ENCODE measurements at regions not wholly inside any gene's neighbourhood (a gene's known extent, or its start where the extent isn't known, plus 50 kb on each side); places are given as distances from the start of the nearest gene placed in this dataset.

DNA sequence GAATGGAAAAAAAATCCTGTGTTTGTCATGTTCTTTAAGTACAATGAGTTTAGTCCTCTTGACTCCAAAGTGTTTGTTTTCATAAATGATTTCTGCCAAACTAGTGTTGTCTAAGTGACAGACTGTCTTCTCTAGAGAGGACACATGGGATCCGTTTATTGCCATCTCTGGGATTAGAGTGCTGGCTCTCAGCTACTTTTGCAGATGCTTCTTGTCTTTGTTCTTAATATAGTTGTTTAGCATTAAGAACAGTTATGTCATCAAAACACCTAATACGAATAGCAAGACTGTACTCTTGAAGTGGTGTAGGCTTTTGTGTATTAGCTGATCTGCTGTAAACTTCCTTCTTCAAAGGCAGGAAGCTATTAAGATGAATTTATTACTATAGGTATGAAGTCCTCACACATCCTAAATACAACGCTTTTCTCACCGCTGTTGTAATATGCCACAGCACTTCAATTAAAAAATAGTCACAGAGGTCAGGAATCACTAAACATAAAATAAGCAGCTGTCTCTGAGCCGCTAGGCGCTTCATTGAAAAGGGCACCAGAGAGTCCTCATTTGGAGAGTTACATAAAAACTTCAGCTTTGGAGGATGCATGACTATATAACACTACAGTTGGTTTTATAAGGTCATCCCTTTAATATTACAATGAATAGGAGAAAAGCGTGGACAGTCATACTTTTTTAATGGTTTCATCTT, 128.3 kb upstream of the ZNF385D start:
- Histone ChIP-seq H3K9me3 (no peaks in the 10 kb centered on the region), H3K36me3 (ENCODE audit: low read depth) (no peaks in the 10 kb centered on the region), H3K4me3 (no peak overlapping the region), H3K4me1 (ENCODE audit: low read depth) (no peaks in the 10 kb centered on the region)
- intact Hi-C loops (cut with DNase I, micrococcal nuclease): no loop called here
- TF ChIP-seq, protein P1, sequence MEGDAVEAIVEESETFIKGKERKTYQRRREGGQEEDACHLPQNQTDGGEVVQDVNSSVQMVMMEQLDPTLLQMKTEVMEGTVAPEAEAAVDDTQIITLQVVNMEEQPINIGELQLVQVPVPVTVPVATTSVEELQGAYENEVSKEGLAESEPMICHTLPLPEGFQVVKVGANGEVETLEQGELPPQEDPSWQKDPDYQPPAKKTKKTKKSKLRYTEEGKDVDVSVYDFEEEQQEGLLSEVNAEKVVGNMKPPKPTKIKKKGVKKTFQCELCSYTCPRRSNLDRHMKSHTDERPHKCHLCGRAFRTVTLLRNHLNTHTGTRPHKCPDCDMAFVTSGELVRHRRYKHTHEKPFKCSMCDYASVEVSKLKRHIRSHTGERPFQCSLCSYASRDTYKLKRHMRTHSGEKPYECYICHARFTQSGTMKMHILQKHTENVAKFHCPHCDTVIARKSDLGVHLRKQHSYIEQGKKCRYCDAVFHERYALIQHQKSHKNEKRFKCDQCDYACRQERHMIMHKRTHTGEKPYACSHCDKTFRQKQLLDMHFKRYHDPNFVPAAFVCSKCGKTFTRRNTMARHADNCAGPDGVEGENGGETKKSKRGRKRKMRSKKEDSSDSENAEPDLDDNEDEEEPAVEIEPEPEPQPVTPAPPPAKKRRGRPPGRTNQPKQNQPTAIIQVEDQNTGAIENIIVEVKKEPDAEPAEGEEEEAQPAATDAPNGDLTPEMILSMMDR (IDR thresholded peaks at IDR 0.05): no peak
- DNase-seq (no peak), ATAC-seq (no peak)

DNA sequence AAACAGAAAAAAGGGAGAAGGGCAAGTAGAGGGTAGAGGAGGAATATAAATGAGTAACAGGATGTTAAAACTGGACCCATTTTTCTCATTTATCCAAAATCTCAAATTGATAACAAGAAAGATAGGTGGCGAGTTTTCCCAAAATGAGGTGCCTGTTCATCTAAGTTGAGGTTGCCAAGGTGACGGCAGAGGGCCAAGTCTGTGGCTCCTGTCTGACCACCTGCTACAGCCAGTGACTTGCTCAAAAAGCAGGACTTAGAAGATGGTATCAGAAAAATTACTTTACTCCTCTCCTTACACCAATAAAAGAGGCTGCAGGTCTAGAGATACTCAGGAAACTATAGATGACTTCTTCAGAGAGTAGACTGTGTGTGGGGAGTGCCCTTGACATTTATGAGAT, 137.6 kb upstream of the ZNF385D start:
- intact Hi-C loops (cut with DNase I, micrococcal nuclease): no loop called here
- DNase-seq: no peak
- TF ChIP-seq, protein P1 (IDR thresholded peaks at IDR 0.05): no peak
- H3K4me1 ChIP-seq (ENCODE audit: low read depth): no peaks in the 10 kb centered on the region
- no peak overlapping the region for H3K4me3 ChIP-seq
- no peaks in the 10 kb centered on the region for H3K36me3 ChIP-seq (ENCODE audit: low read depth)
- H3K9me3 ChIP-seq: no peaks in the 10 kb centered on the region
- no peak for ATAC-seq

DNA sequence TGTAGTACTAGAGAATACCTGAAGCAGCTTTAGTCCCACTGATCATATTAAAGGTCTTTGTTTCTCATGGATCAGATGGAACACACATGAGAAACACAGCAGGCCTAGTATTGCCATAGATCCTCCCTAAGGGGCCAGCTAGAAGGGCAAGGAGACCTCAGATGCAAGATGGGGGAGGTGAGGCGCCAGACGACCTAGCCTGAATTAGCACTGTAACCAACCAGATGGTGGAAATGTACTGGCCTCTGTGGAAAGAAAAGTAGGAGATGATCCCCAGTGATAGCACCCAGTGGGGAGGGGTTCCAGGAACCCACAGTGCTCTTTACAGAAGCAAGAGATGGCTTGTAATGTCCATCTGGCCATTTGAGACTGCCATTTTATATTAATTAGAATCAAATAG, 138.2 kb upstream of the ZNF385D start:
- TF ChIP-seq, protein P1 (IDR thresholded peaks at IDR 0.05): no peak
- no peak overlapping the region for H3K4me3 ChIP-seq
- H3K9me3 ChIP-seq: no peaks in the 10 kb centered on the region
- no peaks in the 10 kb centered on the region for H3K36me3 ChIP-seq (ENCODE audit: low read depth)
- intact Hi-C loops (cut with DNase I, micrococcal nuclease): no loop called here
- H3K4me1 ChIP-seq (ENCODE audit: low read depth): no peaks in the 10 kb centered on the region
- DNase-seq (no peak), ATAC-seq (no peak)

DNA sequence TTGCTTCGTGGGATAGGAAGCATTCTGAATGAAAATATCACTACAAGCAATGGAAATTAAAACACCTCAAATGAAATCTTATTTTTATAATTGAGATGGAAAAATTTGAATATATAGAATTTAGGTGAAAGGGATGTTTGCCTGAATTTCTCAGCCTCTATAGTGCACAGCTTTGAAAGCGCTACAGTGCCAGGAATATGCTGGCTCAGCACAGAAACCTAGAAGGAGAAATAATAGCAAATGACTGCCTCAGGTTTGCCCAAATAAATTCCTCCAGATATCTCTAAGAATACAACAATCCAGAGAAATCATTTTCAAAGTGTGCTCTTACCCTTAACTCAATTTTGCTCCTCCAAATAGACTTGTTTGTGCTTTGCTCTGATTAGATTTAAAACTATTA, 141.1 kb upstream of the ZNF385D start:
- Histone ChIP-seq H3K36me3 (ENCODE audit: low read depth) (no peaks in the 10 kb centered on the region), H3K4me3 (no peak overlapping the region), H3K9me3 (no peaks in the 10 kb centered on the region), H3K4me1 (ENCODE audit: low read depth) (no peaks in the 10 kb centered on the region)
- ATAC-seq: no peak
- intact Hi-C loops (cut with DNase I, micrococcal nuclease): no loop called here
- DNase-seq: no peak
- TF ChIP-seq, protein P1 (IDR thresholded peaks at IDR 0.05): no peak

DNA sequence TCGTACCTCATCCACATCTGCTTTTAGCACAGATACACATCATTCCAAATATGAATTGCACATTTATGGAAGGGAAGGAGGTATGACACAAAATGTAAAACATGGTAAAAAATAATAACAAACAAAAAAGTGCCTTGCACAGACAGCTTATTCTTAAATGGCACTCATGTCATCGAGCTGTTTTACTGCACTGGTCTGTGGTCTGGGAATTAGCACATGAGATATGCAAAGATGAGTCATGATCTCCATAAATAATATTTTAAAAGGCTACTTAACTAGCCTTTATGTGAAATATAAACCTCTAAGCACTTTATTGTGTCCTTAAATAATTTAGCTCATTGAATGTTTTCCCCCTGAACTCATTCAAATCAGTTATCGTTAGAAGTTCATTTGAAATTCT, 142.2 kb upstream of the ZNF385D start:
- ATAC-seq (no peak), DNase-seq (no peak)
- TF ChIP-seq, protein P1 (IDR thresholded peaks at IDR 0.05): no peak
- H3K9me3 ChIP-seq: no peaks in the 10 kb centered on the region
- intact Hi-C loops (cut with DNase I, micrococcal nuclease): no loop called here
- H3K4me3 ChIP-seq: no peak overlapping the region
- no peaks in the 10 kb centered on the region for H3K36me3 ChIP-seq (ENCODE audit: low read depth)
- no peaks in the 10 kb centered on the region for H3K4me1 ChIP-seq (ENCODE audit: low read depth)

Data from mucosa of descending colon (tissue), 3 donors.